Stimulated activated CD4-positive, alpha-beta T cell treated with anti-CD3 and anti-CD28 coated beads, Interleukin-4, amount 100 ng/mL, for 48 hours (primary cell): ENCODE measurements at regions not wholly inside any gene's neighbourhood (a gene's known extent, or its start where the extent isn't known, plus 50 kb on each side); places are given as distances from the start of the nearest gene placed in this dataset.

ENCODE experiments used
- DNase-seq, 2 donors: peaks; one replicate each; pipeline ENCODE4 v3.0.0-alpha.2; 2020; ENCODE audit warnings: low read depth in 2 of 2

DNA sequence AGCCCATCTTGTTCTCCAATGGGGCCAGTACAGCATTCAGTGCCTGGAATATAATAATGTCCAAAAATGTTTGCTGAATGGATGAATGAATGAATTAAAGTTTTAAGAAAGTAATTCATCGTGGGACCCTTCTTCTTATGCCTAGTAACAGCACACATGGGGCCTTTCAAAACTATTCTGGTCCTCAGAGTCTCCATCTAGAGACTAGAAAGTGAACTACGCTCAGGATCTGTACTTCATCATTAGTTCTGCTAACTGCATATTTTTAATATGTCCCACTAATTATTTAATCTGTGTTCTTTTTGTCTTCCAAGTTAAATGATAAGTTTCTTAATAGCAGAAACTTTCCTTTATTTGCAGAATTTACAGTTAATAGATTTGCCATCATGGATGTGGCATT lies 172.5 kb downstream of the SMAD2 start:
- no peak for DNase-seq

DNA sequence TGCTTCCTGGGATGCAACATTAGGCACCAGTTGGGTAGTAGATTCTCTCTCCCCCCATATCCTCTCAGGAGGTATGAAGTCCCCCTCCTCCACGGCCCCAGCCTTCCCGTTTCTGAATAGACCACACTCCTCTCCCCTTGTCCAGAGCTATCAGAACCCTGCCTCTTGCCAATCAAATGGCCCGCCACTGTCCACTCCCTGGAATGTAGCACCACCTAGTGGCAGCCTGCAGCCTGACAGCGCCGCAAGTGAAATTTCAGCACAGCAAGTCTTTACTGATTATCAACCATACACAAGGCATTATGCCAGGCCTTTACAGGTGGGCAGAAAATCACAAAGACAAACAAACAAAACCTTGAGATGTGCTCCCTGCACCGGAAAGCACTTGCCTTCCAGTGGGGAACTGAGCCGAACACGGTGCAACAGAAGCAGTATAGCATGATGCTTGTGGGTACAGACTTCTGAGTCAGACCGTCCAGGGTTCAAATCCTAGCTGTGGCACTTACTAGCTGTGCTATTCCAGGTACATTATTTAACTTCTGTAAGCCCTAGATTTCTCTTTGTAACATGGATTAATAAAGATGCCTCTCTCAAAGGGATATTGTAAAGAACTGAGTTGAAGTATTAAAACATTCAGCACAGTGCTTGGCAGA lies 174.0 kb downstream of the SMAD2 start:
- DNase-seq = peak; percentile 44 to 50

DNA sequence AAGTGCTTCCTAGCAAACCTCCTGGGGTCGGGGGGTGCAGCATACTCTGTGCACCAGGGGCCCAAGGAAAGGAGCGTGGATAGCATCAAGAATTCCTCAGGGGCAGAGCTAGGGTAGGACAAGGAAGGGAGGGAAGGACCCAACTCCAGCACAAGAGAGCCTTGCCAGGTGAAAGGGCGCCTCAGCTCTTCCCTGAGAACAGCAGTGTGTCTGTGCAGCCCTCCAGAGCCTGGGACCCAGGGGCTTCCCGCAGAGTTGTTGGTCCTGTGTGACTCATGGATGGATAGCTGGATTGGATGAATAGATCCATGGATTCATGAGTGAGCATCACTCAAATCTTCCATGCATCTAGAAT lies 175.4 kb downstream of the SMAD2 start:
- DNase-seq = no peak

DNA sequence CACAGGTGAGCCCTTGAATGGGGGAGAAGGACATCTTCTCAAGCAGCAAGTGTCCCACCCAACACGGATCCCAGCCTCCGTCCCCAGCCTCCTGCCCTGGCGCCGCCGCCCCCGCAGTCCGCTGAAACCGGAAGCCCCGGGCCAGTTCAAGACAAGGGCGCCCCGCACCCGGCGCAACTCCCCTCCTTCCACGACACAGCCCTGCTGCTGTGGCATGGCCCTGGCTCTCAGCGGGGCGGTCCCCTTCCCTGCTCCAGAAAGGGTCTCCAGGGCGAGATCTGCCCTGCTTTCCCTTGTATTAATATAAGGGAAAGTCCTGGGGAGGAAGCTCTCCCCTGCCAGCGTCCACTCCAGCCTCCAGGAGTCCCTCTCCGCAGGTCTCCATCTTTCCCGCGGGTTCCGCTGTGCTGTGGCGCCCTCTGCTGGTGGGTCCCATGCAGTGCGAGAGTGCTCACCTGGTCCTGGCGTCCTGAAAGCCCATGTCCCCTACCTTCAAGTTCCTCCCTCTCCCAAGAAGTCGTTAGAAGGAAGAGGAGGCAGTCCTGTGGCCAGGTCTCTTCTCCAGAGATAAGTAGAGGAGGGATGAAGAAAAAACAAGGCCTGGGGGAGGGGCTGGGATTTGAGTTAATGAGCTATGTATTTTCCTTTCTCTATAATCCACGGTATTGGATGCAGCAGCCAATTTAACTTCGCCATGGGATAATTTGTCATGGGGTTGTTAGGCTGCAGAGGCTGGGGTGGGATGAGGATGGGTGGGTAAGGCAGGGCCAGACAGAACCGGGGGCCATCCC lies 176.0 kb downstream of the SMAD2 start:
- DNase-seq = peak; percentile 40 to 73

DNA sequence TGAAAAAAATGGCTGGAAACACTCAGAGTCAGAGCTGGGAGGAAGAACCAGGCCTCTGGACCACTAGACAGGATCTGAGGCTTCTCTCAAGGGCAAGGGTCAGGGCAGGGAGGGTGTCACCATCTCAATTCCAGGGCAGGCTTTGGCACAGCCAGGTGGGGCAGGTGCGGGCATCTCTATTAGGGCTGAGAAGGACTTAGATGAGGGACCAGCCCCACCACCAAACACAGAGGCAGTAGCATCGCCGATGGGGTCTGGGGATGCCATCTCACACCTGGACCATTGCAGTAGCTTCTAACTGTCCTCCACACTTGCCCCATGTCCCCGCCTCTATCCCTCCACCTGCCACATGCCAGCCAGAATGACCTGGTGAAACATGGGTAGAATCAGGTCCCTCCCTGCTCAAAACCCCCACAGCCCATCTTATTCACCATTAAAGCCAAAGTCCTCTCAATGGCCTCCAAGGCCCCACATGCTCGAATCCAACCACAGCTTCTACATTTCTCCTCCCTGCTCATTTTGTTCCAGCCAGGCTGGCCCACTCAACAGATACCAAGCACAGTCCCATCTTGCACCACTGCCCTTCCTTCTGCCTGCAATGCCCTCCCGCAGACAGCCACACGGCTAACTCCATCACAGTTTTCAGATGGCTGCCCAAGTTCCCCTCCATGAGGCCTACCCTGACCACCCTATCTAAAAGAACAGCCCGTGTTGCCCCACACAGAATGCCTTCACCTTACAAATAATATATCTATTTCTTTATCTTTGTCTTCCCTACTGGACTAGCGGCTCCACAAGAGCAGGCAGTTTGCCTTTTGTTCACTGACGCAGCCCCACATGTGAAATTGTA lies 177.4 kb downstream of the SMAD2 start:
- no peak for DNase-seq

DNA sequence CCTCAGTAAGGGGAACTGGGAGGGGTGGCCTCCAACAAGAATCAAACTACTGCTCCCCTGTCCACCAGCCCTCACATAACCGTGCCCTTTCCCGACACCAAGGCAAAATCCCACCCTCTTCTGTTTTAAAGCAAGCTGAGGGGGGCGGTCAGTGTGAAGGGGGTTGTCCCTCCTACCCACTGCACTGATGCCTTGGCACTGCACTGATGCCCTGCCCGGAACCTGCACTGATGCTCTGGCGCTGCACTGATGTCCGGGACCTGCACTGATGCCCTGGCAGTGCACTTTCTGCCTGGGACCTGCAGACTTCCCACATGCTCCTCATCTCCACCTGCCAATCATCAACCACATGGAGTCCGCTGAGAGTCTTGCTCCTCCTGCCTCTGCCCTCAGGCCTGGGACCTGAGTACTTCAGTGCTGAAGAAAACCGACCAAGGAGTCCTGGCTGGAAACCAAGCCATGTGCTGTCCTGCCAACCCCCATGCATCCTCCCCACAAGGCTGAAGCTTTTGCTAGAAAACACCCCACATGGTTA lies 179.5 kb downstream of the SMAD2 start:
- no peak for DNase-seq

DNA sequence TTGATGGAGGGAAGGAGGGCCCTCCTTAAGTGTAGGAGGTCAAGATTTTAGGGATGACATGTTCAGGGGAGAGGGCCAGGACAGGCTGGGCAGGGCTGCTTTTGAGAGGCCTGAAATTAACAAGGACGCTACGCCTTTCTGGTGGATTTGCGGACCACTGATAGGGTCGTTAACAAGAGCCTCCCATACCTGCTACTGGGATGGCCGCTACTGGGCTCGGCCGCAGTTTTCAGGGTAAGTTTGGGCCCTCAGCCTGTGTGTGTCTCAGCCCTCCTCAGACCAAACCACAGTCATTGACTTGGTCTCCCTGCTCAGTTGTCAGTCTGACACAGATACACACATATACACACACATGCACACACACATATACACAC lies 180.9 kb downstream of the SMAD2 start:
- no peak for DNase-seq

DNA sequence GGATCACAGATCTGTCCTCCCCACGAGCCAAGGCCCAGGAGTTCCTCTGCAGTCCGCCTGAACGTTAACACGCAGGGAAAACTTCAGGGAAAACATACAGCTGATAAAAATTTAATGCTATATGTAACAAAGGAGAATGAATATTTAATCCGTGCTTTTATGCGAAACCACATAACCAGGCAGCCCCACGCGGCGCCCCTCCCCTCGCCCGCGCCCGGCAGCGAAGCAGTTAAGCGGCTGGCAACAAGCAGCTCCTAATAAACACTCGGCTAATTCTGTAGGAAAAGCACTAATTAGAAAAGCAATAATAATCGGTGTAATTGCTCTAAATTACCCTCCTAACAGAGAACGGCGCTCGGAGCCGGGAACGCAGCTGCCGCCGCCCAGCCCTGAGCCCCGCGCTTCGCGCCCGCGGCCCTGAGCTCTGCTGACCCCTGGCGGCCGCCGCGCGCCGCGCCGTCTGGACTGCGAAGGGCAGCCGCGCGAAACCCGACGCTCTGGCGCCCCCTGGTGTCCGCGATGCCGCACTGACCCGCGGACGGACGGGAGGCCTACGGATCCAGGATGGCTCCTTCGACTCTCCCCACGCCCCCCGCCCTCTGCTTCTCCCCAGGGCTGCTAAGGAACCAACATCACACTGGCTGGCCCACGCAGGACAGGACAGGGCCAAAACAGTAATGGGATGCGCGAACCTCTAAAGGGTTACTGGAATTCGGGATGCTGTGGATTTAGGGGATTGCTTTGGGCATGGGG lies 181.4 kb downstream of the SMAD2 start:
- peak; percentile 72 to 79 for DNase-seq

DNA sequence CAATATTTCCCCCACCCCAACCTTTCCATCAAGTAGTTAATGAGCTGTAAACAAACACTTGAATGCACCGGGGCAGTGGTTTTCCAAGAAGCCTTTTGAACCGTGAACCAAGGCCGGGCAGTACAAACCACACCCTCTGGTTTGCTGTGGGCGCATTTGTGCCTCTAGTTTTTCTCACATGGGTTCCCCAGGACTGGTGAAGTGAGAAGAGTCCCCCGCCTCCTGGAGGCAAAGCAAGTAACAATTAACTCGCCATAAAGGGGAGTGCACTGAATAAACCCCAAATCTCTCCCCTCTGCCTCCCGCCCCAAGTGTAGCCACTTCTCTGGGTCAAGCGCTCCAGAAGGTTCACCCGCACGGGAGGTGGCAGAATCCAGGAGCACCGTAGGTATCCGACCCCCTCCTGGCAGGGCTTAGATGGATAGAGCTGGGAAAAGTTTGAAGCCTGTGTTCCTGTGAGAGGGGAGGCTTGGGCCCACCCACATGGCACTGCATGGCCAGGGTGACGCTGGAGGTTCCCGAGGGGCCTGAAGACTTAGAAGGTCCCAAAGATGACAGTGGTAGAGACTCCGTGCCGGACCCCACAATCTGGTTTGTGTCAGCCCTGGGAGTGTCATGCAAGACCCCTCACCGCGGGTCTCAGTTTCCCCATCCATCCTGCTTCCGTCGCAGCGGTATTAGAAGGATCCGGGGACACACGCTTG lies 182.2 kb downstream of the SMAD2 start:
- DNase-seq = no peak

DNA sequence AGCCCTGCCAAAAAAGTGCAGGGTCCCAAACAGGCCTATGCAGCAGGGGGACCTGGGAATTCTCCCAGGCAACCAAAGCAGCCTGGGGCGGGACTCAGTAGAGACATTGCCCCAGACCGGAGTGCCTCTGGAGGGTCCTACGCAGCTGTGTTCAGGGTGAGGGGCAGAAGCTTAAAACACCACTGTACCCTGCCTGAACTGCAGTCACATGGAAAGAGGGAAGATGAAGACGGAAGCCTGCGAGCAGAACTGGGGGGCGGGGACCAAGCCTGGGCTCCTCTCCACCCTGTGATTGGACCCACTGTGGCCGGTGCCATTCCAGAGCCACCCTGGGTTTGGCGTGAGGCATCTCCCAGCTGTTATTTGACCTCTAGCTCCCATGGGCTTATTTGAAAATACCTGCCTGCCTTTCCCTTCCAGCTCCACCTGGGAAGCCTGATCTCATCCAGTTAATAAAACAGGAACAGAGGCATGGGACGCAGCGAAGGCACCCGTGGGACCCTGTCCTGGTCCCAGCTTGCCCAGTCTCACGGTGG lies 183.1 kb downstream of the SMAD2 start:
- no peak for DNase-seq

DNA sequence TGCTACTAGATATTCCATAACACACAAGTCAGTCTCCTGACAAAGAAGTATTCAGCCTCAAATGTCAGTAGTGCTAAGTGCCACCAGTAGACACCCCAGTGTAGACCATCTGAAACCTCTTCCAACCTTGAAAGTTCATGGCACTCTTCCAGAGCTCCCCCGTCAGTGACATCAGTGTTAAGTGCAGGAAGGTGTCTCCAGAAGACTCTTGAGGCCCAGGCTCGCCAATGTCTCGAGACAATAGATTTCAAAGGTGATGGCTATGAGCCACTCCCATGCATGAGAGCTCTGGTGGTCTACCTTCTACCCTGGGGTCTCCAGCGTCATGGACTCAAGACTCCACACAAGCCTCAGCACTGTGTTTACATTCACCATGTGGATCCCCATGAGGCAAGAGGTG lies 183.8 kb downstream of the SMAD2 start:
- DNase-seq = no peak

DNA sequence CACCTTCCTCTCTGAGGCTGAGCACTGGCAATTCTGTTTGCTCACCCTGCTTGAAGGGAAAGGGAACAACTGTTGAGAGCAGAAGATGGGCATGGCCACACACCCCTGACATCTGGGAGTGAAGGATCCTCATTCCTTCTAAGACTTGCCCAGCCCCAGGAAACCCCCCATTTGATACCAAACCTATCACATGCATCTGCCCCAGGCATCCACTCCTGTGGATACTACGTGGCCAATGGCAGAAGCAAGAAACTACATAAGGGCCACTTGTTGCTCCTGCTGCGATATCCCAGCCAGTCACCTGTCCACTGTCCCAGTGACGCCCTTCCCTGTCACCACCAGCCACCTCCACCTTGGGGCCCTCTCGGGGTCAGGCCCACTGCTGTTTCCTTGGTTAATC lies 185.2 kb downstream of the SMAD2 start:
- DNase-seq = no peak

DNA sequence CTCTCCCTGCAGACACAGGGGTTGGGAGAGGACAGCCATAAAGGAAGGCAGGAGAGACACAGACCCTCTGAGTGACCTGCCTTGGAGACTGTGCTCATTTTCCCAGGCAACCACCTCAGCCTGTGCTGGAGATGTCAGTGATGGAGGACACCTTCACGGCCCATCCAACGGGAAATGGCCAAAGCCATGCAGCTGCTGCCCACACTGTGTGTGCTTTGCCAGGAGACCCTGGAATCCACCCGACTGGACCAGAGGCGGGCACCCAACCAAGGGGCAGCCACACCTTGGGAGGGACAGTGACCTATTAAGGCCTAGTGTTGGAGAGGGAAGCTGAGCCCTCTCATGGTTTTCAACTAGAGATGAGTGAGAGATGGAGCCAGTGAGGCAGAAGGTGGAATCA lies 192.5 kb downstream of the SMAD2 start:
- DNase-seq = no peak

DNA sequence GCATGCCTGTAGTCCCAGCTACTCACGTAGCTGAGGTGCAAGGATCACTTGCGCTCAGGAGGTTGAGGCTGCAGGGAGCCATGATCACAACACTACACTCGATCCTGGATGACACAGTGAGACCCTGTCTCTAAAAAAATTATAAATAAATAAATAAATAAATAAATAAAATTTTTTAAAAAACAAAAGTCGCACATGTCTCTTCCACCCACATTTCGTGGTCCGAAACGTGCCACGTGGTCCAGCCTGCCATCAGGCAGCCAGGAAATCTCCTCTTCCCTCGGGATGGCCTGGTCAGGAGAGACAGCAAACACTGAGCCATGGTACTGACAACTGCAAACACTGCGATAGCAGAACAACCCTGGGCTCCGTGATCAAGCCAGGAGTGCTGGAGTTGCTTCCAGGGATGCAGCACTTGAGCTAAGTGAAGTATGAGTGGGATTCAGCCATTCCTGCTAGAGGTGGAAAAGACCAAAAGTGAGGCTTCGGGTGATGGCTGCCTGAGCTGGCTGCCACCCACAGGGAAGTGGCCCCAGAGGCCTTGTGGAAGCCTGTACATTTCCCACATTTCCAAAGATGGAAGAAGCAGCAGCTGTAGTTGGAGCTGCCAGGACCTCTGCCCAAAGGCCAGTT lies 193.1 kb downstream of the SMAD2 start:
- no peak for DNase-seq

DNA sequence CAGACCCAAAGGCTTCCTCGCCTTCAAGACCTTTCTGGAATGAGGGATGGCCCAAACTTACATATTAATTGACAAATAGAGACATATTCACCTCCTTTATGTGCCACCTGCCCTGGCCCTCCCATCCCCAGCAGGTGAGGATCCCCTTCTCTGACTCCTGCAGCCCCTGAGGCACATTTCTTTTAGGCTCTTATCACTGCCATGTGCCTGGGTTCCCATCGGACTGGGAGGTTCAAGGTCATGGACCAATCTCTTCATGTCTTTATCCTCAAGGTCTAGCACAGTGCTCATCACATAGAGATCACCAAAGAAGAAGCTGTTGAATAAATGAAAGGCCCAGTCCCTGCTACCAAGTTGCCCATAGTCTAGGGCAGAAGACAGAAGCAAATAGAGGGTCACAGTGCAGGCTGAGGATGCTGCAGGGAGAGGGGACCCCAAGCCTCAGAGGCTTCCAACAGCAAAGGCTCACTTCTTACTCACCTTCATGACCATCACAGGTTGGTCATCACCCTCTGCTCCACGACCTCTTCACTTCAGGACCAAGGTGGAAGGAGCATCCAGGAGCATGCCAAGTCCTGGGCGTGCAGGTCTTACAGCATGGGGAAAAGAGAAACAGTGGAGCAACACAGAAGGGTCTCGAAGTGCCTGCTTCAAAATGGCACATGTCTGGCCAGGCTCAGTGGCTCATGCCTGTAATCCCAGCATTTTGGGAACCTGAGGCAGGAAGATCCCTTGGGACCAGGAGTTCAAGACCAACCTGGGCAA lies 193.9 kb downstream of the SMAD2 start:
- no peak for DNase-seq

DNA sequence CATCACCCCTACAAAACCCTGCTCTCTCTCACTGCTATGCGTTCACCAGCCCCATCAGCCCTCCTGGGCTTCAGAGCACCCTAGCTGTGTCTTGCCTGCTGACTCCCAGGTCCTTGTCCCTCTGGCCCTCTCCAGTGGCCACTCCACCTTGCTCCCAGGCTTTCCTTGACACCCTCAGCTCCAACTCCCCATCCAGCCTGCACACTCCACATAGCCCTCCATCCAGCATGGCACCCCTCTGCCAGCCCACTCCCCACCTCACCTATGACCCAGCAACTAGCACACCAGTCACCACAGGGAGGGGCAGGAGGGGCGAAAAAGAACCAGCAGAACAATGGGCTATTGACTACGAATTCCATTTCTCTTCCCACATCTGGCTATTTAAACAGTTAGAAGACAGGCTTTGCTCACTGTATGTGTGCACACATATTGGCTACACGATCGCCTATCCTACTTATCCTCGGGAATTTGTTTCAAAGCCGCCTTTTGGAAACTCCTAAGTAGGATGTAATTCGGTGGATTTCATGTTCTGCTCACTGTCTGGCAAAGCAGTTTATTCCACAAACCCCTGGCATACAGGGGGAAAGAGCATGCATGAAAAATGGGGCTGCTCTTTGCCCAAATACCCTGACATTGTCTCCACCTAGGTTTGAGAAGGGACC lies 195.3 kb downstream of the SMAD2 start:
- no peak for DNase-seq

DNA sequence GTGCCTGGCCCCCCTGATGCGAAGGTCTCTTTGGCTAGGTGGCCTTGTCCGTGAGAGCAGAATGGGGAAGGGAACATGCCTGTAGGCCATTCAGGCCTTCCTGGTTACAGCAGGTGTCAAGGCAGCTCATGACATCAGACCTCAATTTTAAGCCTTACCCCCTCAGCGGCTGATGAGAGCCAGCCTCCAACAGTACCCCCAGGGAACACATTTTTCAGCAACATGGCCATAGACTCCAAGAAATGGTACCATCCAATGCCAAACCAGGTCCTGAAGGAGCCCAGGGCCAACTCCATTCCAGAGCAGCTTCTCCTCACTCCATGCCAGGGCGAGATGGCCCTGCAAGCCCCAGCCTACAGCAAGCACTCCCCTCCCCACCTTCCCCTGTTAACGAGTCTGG lies 199.2 kb downstream of the SMAD2 start:
- DNase-seq = no peak

DNA sequence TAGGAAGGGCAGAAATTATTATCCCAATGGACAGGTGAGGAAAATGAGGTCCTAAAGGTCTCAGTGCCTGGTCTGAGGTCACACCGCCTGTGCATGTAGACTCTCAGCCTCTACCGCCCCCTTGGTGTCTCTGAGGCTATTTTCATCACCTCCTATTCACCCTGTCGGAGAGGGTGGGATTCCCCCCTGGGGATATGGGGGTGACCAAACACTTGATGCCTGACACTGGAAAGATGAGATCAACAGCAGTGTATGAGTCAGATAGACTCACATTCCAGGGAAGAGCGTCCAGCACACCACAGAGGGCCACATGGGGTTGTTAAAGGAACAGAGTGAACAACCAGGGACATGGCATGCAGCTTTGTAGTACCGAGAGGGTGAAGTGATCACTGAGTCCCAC lies 199.7 kb downstream of the SMAD2 start:
- DNase-seq = no peak

DNA sequence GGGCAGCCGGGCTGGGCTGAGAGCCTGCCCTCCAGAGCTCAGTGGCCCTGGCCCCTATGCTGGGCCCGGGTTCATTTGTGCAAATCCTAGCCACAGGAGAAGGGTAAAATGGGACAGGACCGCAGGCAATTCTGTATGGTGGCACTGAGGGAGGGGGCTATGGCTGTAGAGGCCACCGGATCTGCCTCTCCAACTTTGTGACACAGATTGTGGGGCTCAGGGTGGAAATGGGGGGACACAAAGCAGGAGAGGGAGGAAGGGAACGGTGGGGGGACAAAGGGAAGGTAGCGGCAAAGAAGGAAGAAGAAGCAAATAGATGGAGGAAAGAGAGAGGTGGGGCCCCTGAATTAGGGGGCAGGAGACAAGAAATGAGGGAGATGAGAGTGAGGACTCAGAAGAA lies 201.1 kb downstream of the SMAD2 start:
- no peak for DNase-seq
